Neural cell (in vitro differentiated cells): ENCODE measurements at regions not wholly inside any gene's neighbourhood (a gene's known extent, or its start where the extent isn't known, plus 50 kb on each side); places are given as distances from the start of the nearest gene placed in this dataset.

Experiments used
- EZH2 ChIP-seq: fragments of 200-600, 300-800 bp; shearing (Covaris generic), sonication (generic); IDR thresholded peaks from 2 replicates; pipeline ENCODE4 v1.6.1; 2014; ENCODE audit warnings: antibody characterized with exemption, low read length, borderline replicate concordance, mild to moderate bottlenecking; ENCODE audit not compliant: insufficient read depth, poor library complexity, severe bottlenecking
- POLR2AphosphoS5 ChIP-seq: IDR thresholded peaks from 2 replicates; pipeline ENCODE4 v1.6.1; 2012
- SMC3 ChIP-seq: fragments of 450-650 bp; conservative IDR thresholded peaks from 2 replicates; pipeline ENCODE4 v1.6.1; 2014; ENCODE audit warnings: antibody characterized with exemption, mild to moderate bottlenecking, moderate library complexity; ENCODE audit not compliant: poor library complexity
- TF ChIP-seq, protein P1 (sequence below): fragments of 450-650 bp; IDR thresholded peaks from 2 replicates; pipeline ENCODE4 v1.5.1; 2014; ENCODE audit warnings: antibody characterized with exemption, mild to moderate bottlenecking, moderate library complexity; ENCODE audit not compliant: poor library complexity, severe bottlenecking

DNA sequence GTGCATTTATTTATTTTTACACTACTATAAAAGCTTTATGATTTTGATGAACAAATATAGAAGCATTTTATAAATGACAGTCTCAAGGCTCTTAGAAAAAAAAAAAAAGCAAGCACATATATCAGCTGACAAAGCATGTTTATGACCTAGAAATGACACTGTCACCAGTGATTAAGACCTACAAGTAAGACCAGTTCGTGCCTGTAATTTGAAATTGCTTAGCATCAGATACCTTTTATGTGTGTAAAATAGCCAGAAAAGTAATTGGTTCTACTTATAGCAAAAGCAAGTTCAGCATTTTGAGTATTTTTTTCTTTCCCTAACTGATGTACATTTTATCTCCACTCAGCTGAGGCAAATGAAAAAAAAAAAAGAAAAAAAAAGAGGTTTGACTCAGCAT is 808.4 kb downstream of the CDH18 start:
- no peak for TF ChIP-seq POLR2AphosphoS5
- no peak for TF ChIP-seq SMC3
- TF ChIP-seq, protein P1, sequence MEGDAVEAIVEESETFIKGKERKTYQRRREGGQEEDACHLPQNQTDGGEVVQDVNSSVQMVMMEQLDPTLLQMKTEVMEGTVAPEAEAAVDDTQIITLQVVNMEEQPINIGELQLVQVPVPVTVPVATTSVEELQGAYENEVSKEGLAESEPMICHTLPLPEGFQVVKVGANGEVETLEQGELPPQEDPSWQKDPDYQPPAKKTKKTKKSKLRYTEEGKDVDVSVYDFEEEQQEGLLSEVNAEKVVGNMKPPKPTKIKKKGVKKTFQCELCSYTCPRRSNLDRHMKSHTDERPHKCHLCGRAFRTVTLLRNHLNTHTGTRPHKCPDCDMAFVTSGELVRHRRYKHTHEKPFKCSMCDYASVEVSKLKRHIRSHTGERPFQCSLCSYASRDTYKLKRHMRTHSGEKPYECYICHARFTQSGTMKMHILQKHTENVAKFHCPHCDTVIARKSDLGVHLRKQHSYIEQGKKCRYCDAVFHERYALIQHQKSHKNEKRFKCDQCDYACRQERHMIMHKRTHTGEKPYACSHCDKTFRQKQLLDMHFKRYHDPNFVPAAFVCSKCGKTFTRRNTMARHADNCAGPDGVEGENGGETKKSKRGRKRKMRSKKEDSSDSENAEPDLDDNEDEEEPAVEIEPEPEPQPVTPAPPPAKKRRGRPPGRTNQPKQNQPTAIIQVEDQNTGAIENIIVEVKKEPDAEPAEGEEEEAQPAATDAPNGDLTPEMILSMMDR = no peak
- TF ChIP-seq EZH2 = no peak
